T-cell (primary cell): ENCODE measurements at regions not wholly inside any gene's neighbourhood (a gene's known extent, or its start where the extent isn't known, plus 50 kb on each side); places are given as distances from the start of the nearest gene placed in this dataset.

Experiments
- ATAC-seq, 4 experiments: fragments of 200-7000 bp in 3 of 4; fragments of 150-1000 bp in 1 of 4; cut with Tn5 transposase; replicated peaks in 1 of 4; 1 replicate in 3 of 4; 2 replicates in 1 of 4; pipeline ENCODE4 v1.10.0; 2021; ENCODE audit warnings: moderate library complexity in 3 of 4, mild to moderate bottlenecking in 2 of 4, moderate number of reproducible peaks in 1 of 4
- CTCF ChIA-PET, 2 donors: fragments of 300-600 bp; sonication (Branson Sonifier 250); formaldehyde crosslinking; loops; one replicate each; lab custom pipeline; 2022; ENCODE audit warnings: antibody characterized with exemption in 2 of 2; lab: Charles Lee
- POLR2A ChIA-PET, 2 donors: fragments of 300-600 bp; sonication (Branson Sonifier 250); formaldehyde crosslinking; loops; one replicate each; lab custom pipeline; 2022; ENCODE audit warnings: antibody characterized with exemption in 2 of 2; lab: Charles Lee
- DNase-seq, 35 experiments: peaks; one replicate each; pipeline versions ENCODE4 v3.0.0 to v3.0.0-alpha.2; 2013 to 2023
- H3K27ac ChIP-seq: one replicate; pipeline ENCODE4 v1.5.1; 2013; ENCODE audit warnings: low read length
- H3K27me3 ChIP-seq, 2 experiments: replicated peaks in 1 of 2; 1 replicate in 1 of 2; 2 replicates in 1 of 2; pipeline versions ENCODE4 v1.6.1 to v1.7.0; 2013; ENCODE audit warnings: low read length in 1 of 2, mixed read lengths in 1 of 2; ENCODE audit not compliant: control insufficient read depth in 2 of 2, insufficient read depth in 2 of 2; ENCODE audit errors: extremely low read depth in 1 of 2
- H3K36me3 ChIP-seq, 2 donors: 1 replicate in 1 of 2; 2 replicates in 1 of 2; pipeline versions ENCODE4 v1.6.1 to v1.7.0; 2013; ENCODE audit warnings: low read length in 1 of 2; ENCODE audit not compliant: control insufficient read depth in 2 of 2, insufficient read depth in 1 of 2; ENCODE audit errors: extremely low read depth in 1 of 2
- H3K4me1 ChIP-seq, 2 experiments: 1 replicate in 1 of 2; 2 replicates in 1 of 2; pipeline versions ENCODE4 v1.6.1 to v1.7.0; 2013; ENCODE audit warnings: low read length in 2 of 2, mixed read lengths in 1 of 2; ENCODE audit not compliant: insufficient read depth in 2 of 2, control insufficient read depth in 1 of 2; ENCODE audit errors: extremely low read depth in 1 of 2
- H3K4me3 ChIP-seq, 2 donors: 1 replicate in 1 of 2; 2 replicates in 1 of 2; pipeline versions ENCODE4 v1.5.1 to v1.7.0; 2013; ENCODE audit warnings: mild to moderate bottlenecking in 2 of 2, low read length in 1 of 2, moderate library complexity in 1 of 2; ENCODE audit not compliant: control insufficient read depth in 1 of 2; ENCODE audit errors: extremely low read depth in 1 of 2
- H3K9me3 ChIP-seq: 2 replicates; pipeline ENCODE4 v1.7.0; 2013
- H3K27ac Mint-ChIP-seq, 2 donors: one replicate each; pipeline ENCODE4 v1.8.0; 2020 to 2021; ENCODE audit warnings: mild to moderate bottlenecking in 2 of 2, mixed read lengths in 2 of 2
- H3K27me3 Mint-ChIP-seq, 2 donors: one replicate each; pipeline ENCODE4 v1.8.0; 2021 to 2022; ENCODE audit warnings: mixed read lengths in 2 of 2
- H3K36me3 Mint-ChIP-seq: one replicate; pipeline ENCODE4 v1.8.0; 2021; ENCODE audit warnings: mixed read lengths
- H3K4me1 Mint-ChIP-seq, 3 donors: one replicate each; pipeline ENCODE4 v1.8.0; 2020 to 2022; ENCODE audit warnings: mixed read lengths in 3 of 3, mild to moderate bottlenecking in 1 of 3
- H3K4me3 Mint-ChIP-seq, 3 donors: one replicate each; pipeline ENCODE4 v1.8.0; 2020 to 2022; ENCODE audit warnings: mild to moderate bottlenecking in 3 of 3, mixed read lengths in 3 of 3, moderate library complexity in 3 of 3
- H3K9me3 Mint-ChIP-seq, 3 donors: one replicate each; pipeline ENCODE4 v1.8.0; 2020 to 2022; ENCODE audit warnings: mixed read lengths in 3 of 3
- WGBS: methylation state at CpG from one replicate; pipeline ENCODE4 v1.1.5; 2013; ENCODE audit warnings: missing lambda C conversion rate; ENCODE audit not compliant: insufficient coverage; 5-methylcytosine and 5-hydroxymethylcytosine counted together

DNA sequence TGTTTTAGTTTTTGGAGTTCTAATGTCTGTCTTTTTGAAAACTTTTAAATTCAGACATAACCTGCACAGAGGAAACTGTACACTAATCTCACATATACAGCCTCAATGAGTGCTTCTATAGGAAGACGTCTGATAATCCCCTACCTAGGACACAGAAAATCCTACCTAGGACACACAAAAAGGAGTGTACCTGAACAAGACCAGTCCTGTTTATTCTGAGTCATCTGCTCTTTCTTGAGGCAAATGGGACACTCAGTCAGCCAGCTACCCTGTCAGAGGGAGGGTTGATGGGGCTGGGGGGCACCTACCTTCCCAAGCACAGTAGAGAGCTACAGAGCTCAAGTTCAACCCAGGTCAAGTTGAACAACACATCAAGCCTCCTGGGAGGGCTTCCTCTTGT is 346.6 kb upstream of the NCAM1 start:
- no peak overlapping the region for H3K4me3 ChIP-seq
- no peak for ATAC-seq
- no peaks in the 10 kb centered on the region for H3K9me3 ChIP-seq
- CTCF ChIA-PET: no interaction called here
- Mint-ChIP-seq H3K4me3 (no peak overlapping the region), H3K4me1 (no peaks in the 10 kb centered on the region), H3K27ac (no peak overlapping the region), H3K36me3 (no peaks in the 10 kb centered on the region), H3K9me3 (no peaks in the 10 kb centered on the region), H3K27me3 (peaks cover 15 to 18% of the 10 kb centered on the region in 2 donors)
- WGBS: 82% methylated on average over 1 of the region's 1 CpG
- no peaks in the 10 kb centered on the region for H3K4me1 ChIP-seq
- no peak overlapping the region for H3K27ac ChIP-seq
- POLR2A ChIA-PET: no interaction called here
- no peaks in the 10 kb centered on the region for H3K36me3 ChIP-seq
- no peak for DNase-seq
- peaks cover 0 to 13% of the 10 kb centered on the region in 2 experiments for H3K27me3 ChIP-seq

DNA sequence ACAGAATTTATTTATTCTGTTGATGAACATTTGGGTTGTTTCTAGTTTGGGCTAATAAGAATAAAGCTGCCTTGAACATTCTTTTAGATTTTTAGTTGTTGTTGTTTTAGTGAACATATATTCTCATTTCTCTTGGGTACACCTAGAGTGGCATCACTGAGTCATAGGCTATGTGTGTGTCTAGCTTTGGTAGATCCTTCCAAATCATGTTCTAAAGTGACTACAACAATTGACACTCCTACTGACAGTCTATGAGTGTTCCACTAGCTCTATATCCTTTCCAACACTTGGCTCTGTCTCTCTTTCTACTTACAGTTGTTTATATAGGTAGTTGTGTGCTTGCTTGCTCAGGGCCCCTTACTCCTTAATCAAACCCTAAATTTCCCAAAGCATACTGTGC is 346.0 kb upstream of the NCAM1 start:
- no peak for ATAC-seq
- Mint-ChIP-seq H3K4me1 (no peaks in the 10 kb centered on the region), H3K9me3 (no peaks in the 10 kb centered on the region), H3K27ac (no peak overlapping the region), H3K27me3 (peaks cover 12 to 18% of the 10 kb centered on the region in 2 donors), H3K36me3 (no peaks in the 10 kb centered on the region), H3K4me3 (no peak overlapping the region)
- Histone ChIP-seq H3K4me3 (no peak overlapping the region), H3K36me3 (no peaks in the 10 kb centered on the region), H3K4me1 (no peaks in the 10 kb centered on the region), H3K27me3 (peaks cover 0 to 13% of the 10 kb centered on the region in 2 experiments), H3K27ac (no peak overlapping the region), H3K9me3 (no peaks in the 10 kb centered on the region)
- no peak for DNase-seq
- ChIA-PET CTCF (no interaction called here), POLR2A (no interaction called here)

DNA sequence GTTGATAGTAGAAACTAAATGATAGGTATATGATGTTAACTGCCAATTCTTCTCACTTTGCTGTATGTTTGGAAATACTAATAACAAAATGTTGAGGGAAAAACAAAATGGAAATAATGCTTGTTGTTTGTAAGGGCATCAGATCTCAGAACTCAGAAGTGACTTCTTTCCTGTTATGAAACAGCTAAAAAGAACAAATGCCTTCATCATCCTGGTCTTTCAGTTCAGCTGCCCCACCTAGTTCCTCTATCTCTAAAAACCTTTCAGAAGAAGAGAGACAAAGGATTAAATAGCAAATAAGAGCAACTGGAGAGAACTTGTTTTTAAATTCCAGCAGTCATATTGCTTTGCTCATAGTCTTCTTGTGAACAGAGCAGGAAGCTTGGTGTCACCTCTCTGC is 345.3 kb upstream of the NCAM1 start:
- ChIA-PET POLR2A (no interaction called here), CTCF (no interaction called here)
- no peak overlapping the region for H3K4me3 Mint-ChIP-seq
- H3K36me3 ChIP-seq: no peaks in the 10 kb centered on the region
- no peaks in the 10 kb centered on the region for H3K9me3 ChIP-seq
- DNase-seq (no peak), ATAC-seq (no peak)
- no peak overlapping the region for H3K27ac Mint-ChIP-seq
- H3K4me3 ChIP-seq: no peak overlapping the region
- H3K36me3 Mint-ChIP-seq: no peaks in the 10 kb centered on the region
- peaks cover 0 to 19% of the 10 kb centered on the region in 2 experiments for H3K27me3 ChIP-seq
- H3K4me1 Mint-ChIP-seq: no peaks in the 10 kb centered on the region
- H3K4me1 ChIP-seq: no peaks in the 10 kb centered on the region
- H3K9me3 Mint-ChIP-seq: no peaks in the 10 kb centered on the region
- no peak overlapping the region for H3K27ac ChIP-seq
- peaks cover 15 to 20% of the 10 kb centered on the region in 2 donors for H3K27me3 Mint-ChIP-seq

DNA sequence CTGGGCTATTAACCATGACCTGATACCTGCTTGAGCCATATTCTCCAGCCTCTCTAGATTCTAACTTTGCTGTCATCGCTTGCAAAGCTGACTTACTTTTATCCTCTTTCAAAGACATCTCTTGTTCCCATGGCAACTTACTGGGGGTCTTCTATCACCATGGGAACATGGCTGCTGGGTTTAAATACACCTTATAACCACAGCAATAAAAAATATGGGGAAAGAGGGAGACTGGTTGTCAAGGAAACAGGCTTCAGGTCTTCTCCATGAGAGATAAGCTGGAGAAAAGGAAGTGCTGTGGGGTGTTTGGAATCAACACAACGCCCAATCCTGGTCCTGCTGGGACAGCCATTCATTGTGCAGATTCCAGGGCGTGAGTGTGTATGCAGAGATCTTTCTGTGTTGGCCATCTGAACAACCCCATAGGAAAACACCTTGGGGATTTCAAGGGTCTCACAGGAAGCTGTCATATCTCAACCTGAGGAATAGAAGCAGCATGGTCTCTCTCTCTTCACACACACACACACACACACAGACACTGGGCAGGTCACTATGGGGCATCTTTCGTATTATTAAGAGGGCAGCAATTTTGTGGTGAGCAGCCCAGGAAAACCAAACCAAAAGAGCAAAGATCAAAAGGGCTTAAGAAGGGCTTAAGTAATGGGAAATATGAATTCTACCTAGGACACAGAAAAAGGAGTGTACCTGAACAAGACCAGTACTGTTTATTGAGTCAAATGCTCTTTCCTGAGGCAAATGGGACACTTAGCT is 344.7 kb upstream of the NCAM1 start:
- no peaks in the 10 kb centered on the region for H3K36me3 ChIP-seq
- H3K9me3 Mint-ChIP-seq: no peaks in the 10 kb centered on the region
- no peaks in the 10 kb centered on the region for H3K4me1 Mint-ChIP-seq
- POLR2A ChIA-PET: no interaction called here
- H3K4me3 ChIP-seq: no peak overlapping the region
- peaks cover 17 to 25% of the 10 kb centered on the region in 2 donors for H3K27me3 Mint-ChIP-seq
- no peak for ATAC-seq
- H3K27me3 ChIP-seq: peaks cover 0 to 19% of the 10 kb centered on the region in 2 experiments
- no peak overlapping the region for H3K4me3 Mint-ChIP-seq
- H3K9me3 ChIP-seq: no peaks in the 10 kb centered on the region
- H3K27ac ChIP-seq: no peak overlapping the region
- no peak overlapping the region for H3K27ac Mint-ChIP-seq
- no peaks in the 10 kb centered on the region for H3K36me3 Mint-ChIP-seq
- H3K4me1 ChIP-seq: no peaks in the 10 kb centered on the region
- DNase-seq: no peak
- CTCF ChIA-PET: interaction anchor here in 1 of 2 donors (0.5 kb wide), 1 partner anchor 513 kb away, joined by 3 read pairs; no protein-coding TSS in a partner anchor
- 100% methylated on average over 1 of the region's 4 CpGs for WGBS

DNA sequence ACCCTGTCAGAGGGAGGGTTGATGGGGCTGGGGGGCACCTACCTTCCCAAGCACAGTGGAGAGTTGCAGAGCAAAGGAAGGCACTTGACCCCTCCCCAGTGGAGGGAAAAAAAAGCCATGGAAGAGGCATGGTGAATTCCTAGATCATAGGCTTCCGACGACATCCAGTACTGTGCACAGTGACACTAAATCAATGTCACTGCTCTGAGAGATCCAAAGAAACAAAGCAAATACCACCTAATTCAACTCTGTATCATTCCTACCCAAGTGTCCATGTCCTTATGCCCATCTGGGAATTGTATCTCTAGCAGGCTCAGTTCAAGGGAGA is 344.2 kb upstream of the NCAM1 start:
- H3K27me3 Mint-ChIP-seq: peaks cover 13 to 25% of the 10 kb centered on the region in 2 donors
- ATAC-seq: no peak
- Histone ChIP-seq H3K27me3 (peaks cover 0 to 19% of the 10 kb centered on the region in 2 experiments), H3K4me1 (no peaks in the 10 kb centered on the region), H3K27ac (no peak overlapping the region), H3K9me3 (no peaks in the 10 kb centered on the region), H3K4me3 (no peak overlapping the region), H3K36me3 (no peaks in the 10 kb centered on the region)
- no peaks in the 10 kb centered on the region for H3K36me3 Mint-ChIP-seq
- H3K27ac Mint-ChIP-seq: no peak overlapping the region
- H3K4me1 Mint-ChIP-seq: no peaks in the 10 kb centered on the region
- H3K9me3 Mint-ChIP-seq: no peaks in the 10 kb centered on the region
- no CpG with 5 or more reads among the region's 2 CpGs for WGBS
- H3K4me3 Mint-ChIP-seq: no peak overlapping the region
- DNase-seq: no peak
- ChIA-PET POLR2A (no interaction called here), CTCF (interaction anchor here in 1 of 2 donors (0.5 kb wide), 1 partner anchor 513 kb away, joined by 3 read pairs; no protein-coding TSS in a partner anchor)

DNA sequence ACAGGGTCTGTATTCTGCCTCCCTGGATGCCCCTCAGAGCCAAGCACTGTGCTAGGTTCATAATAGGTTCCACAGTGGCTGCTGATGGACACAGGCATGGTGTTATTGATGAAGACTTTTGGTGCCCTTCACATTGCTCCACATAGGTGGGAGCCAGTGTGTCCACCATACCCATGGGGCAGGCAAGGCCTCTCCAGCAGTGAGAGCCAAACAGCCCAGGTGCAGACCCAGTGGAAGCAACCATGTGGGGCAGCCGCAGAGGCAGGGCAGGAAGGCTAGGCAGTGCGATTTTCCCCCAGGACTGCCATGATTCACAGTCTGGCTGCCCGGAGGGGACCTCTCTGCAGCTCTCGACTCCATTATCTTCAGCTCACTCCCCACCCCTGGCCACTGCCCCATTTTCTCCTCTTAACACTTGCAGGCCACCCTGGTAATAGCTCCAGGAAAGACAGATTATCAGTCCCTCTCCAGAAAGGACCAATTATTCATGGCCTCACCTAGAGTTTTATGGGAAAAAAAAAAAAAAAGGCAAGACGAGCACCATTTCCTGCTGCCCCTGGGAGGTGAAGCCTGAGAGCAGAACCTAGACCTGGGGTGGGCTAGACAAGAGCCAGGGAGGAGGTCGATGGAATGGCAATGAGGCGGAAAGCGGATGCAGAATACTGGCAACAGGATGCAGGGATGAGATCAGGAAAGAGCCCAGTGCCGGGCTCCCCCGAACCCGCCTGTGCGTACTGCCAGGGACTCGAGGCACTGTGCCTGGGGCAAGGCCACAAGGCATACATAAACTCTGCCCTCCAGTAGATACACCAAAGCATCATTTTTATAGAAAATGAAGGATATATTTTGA is 343.0 kb upstream of the NCAM1 start:
- Mint-ChIP-seq H3K4me1 (no peaks in the 10 kb centered on the region), H3K27ac (no peak overlapping the region), H3K9me3 (no peaks in the 10 kb centered on the region), H3K36me3 (no peaks in the 10 kb centered on the region), H3K4me3 (no peak overlapping the region), H3K27me3 (peaks cover 11 to 24% of the 10 kb centered on the region in 2 donors)
- Histone ChIP-seq H3K9me3 (no peaks in the 10 kb centered on the region), H3K4me3 (no peak overlapping the region), H3K4me1 (no peaks in the 10 kb centered on the region), H3K27me3 (peaks cover 0 to 19% of the 10 kb centered on the region in 2 experiments), H3K27ac (no peak overlapping the region), H3K36me3 (no peaks in the 10 kb centered on the region)
- ChIA-PET POLR2A (no interaction called here), CTCF (no interaction called here)
- ATAC-seq: no peak
- 59% methylated on average over 7 of the region's 13 CpGs for WGBS
- DNase-seq: no peak
